H1 (cell line): ENCODE measurements at regions not wholly inside any gene's neighbourhood (a gene's known extent, or its start where the extent isn't known, plus 50 kb on each side); places are given as distances from the start of the nearest gene placed in this dataset.

Experiments used
- BCL11A ChIP-seq, 2 experiments: IDR thresholded peaks; one replicate each; pipeline ENCODE4 v1.6.1; 2011; ENCODE audit warnings: low read depth in 2 of 2, low read length in 2 of 2, mild to moderate bottlenecking in 2 of 2
- CREB1 ChIP-seq: IDR thresholded peaks from 2 replicates; pipeline ENCODE4 v1.6.1; 2012; ENCODE audit warnings: inconsistent platforms
- CTCF ChIP-seq, 3 experiments: IDR thresholded peaks; 1 replicate in 2 of 3; 2 replicates in 1 of 3; pipeline versions ENCODE4 v1.5.1 to v1.6.1; 2011; ENCODE audit warnings: low read length in 3 of 3, mild to moderate bottlenecking in 3 of 3, inconsistent platforms in 2 of 3, low read depth in 1 of 3, moderate library complexity in 1 of 3; ENCODE audit not compliant: insufficient read depth in 1 of 3; ENCODE audit errors: control extremely low read depth in 1 of 3
- EP300 ChIP-seq, 2 experiments: IDR thresholded peaks; 1 replicate in 1 of 2; 2 replicates in 1 of 2; pipeline ENCODE4 v1.6.1; 2011 to 2012; ENCODE audit warnings: low read depth in 2 of 2, low read length in 2 of 2, mild to moderate bottlenecking in 2 of 2, borderline replicate concordance in 1 of 2, inconsistent platforms in 1 of 2, moderate library complexity in 1 of 2
- HDAC6 ChIP-seq: IDR thresholded peaks from one replicate; pipeline ENCODE4 v1.7.1; 2012; ENCODE audit warnings: low read depth, mild to moderate bottlenecking, inconsistent platforms, low read length, moderate library complexity
- POLR2A ChIP-seq, 2 experiments: IDR thresholded peaks; 1 replicate in 1 of 2; 2 replicates in 1 of 2; pipeline ENCODE4 v1.6.1; 2011; ENCODE audit warnings: low read depth in 2 of 2, low read length in 2 of 2, mild to moderate bottlenecking in 2 of 2; ENCODE audit errors: control extremely low read depth in 1 of 2
- POLR2AphosphoS5 ChIP-seq: IDR thresholded peaks from 2 replicates; pipeline ENCODE4 v1.6.1; 2011; ENCODE audit warnings: low read depth, low read length
- RAD21 ChIP-seq, 2 experiments: IDR thresholded peaks in 1 of 2; conservative IDR thresholded peaks in 1 of 2; 2 replicates each; pipeline ENCODE4 v1.6.1; 2011; ENCODE audit warnings: low read depth in 2 of 2, low read length in 2 of 2, improper control_type of control experiment in 1 of 2, inconsistent platforms in 1 of 2, mild to moderate bottlenecking in 1 of 2, moderate library complexity in 1 of 2
- RXRA ChIP-seq: IDR thresholded peaks from 2 replicates; pipeline ENCODE4 v1.6.1; 2011; ENCODE audit warnings: low read depth, mild to moderate bottlenecking, low read length, moderate library complexity; ENCODE audit not compliant: insufficient read depth
- SP1 ChIP-seq: IDR thresholded peaks from 2 replicates; pipeline ENCODE4 v1.6.1; 2011; ENCODE audit warnings: low read depth, low read length
- SP4 ChIP-seq: IDR thresholded peaks from 2 replicates; pipeline ENCODE4 v1.6.1; 2012; ENCODE audit warnings: low read length, inconsistent platforms
- YY1 ChIP-seq: IDR thresholded peaks from 2 replicates; pipeline ENCODE4 v1.6.1; 2011; ENCODE audit warnings: low read depth, mild to moderate bottlenecking, low read length

GRCh38 chr3:59605944-59606534, 556.2 kb upstream of the CFAP20DC start:
- TF ChIP-seq POLR2AphosphoS5 (no peak), RXRA (no peak), POLR2A (IDR thresholded peaks at IDR 0.05; ENCODE audit: control extremely low read depth in 1 of 2, low read depth in 2 of 2, low read length in 2 of 2) (no peak), HDAC6 (no peak), CTCF (IDR thresholded peaks at IDR 0.05; ENCODE audit: control extremely low read depth in 1 of 3, insufficient read depth in 1 of 3, low read depth in 1 of 3, low read length in 3 of 3) (no peak), BCL11A (IDR thresholded peaks at IDR 0.05; ENCODE audit: low read depth in 2 of 2, low read length in 2 of 2) (no peak), RAD21 (IDR thresholded peaks at IDR 0.05 in 1 of 2, conservative IDR thresholded peaks at IDR 0.05 in 1 of 2; ENCODE audit: low read depth in 2 of 2, low read length in 2 of 2) (no peak), SP1 (no peak), EP300 (IDR thresholded peaks at IDR 0.05; ENCODE audit: borderline replicate concordance in 1 of 2, low read depth in 2 of 2, low read length in 2 of 2) (no peak), CREB1 (no peak), YY1 (no peak), SP4 (no peak)
